Activated CD8-positive, alpha-beta memory T cell treated with anti-CD3 and anti-CD28 coated beads, Interleukin-2, amount 50 U/mL, for 1 hour (primary cell): ENCODE measurements at regions not wholly inside any gene's neighbourhood (a gene's known extent, or its start where the extent isn't known, plus 50 kb on each side); places are given as distances from the start of the nearest gene placed in this dataset.
"Not testable (repeated sequence)": the region's sequence is repeated elsewhere in the genome, so short reads cannot be mapped to it uniquely, and the experiment has no call there.

Source experiments
- DNase-seq: peaks from one replicate; pipeline ENCODE4 v3.0.0-alpha.2; 2020; ENCODE audit errors: extremely low read depth

DNA sequence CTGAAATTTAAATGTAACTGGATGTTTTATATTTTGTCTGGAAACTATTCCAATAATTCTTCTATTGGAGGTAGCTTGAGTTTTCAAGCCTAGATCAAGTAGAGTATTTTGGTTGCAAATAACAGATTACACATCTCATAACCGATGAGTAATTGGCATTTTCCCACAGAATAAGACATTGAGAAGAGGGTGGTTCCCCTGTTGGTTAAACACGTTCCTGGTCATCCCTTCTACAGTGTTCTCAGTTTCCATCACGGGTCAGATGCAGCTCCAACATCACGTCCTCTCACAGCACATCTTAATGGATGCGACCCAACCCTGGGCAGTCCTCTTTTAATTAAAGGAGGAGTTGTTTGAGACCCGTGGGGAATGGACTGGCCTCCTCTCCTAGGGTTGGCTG, 149.0 kb upstream of the ZNF516 start:
- no peak for DNase-seq

DNA sequence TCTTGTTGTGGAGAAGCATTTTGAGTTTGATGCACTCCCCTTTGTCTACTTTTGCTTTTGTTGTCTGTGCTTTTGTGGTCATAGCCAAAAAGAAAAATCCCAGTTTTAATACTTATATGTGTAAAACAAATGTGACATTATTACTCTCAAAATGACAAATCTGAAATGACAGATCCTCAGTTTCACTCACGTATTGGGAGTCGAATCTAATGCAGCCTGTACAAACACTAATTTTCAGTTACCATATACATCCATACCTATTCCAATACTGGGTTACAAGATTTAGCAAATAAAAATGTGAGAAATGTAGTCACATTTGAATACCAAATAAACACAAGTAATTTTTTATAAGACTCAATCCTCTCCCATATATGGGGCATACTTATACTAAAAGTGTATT, 148.2 kb upstream of the ZNF516 start:
- DNase-seq: no peak

DNA sequence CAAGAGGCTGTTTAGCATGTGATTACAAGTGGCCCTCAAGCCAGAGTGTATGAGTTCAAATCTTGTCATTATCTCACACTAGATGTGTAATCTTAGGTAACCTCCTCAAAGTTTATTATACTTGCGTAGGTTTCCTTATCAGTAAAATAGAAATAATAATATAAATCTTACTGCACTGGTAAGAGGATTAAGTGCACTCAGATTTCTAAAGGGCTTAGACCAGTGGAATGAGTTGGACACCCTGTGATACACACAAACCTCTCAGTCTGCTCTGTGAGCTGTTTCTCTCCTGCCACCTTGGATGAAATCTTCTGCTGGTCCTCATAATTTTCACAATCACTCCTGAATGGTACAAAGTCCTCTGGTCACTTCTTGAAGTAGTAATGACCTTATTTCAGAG, 145.4 kb upstream of the ZNF516 start:
- no peak for DNase-seq

DNA sequence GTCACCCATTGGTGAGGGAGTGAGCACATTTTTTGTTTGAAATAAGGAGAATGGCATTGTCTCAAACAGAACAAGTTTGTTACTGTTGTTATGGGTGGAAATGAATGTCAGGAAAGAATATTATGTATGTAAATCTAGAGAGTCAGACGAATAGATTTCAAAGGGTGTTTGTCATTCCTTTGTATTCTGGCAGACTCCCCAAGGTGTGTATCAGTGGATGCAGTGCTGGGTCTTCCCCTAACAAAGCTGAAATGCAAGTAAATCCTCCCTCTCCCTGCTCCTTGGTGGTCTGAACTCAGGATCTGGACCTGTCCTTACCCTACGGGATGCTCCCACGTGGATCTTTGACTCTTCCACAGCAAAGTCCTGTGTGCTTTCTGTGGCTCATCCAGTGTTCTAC, 139.5 kb upstream of the ZNF516 start:
- no peak for DNase-seq

DNA sequence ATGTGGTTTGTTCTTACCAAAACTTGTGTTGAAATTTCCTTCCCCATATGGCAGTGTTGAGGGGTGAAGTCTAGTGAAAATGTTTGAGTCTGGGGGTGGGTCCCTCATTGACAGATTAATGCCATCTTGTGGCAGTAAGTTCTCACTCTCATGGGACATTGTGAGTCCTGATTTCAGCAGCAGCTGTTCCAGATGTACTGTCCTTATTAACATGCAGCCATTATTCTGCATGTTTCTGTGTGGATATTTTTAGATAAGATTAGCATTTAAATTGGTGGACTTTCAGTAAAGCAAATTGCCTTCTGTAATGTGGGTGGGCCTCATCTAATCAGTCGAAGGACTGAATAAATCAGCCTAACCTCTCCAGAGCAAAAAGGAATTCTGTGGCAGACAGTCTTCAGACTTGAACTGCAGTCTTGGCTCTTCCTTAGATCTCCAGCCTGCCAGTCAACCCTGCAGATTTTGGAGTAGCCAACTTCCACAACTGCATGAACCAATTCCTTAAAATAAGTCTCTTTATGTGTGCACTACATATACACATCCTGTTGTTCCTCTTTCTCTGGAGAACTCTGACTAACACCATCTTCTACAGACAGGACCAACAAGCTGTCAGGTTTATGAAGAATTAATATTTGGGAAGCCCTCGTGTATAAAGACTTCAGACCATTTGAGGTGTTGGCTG, 138.7 kb upstream of the ZNF516 start:
- DNase-seq: no peak

DNA sequence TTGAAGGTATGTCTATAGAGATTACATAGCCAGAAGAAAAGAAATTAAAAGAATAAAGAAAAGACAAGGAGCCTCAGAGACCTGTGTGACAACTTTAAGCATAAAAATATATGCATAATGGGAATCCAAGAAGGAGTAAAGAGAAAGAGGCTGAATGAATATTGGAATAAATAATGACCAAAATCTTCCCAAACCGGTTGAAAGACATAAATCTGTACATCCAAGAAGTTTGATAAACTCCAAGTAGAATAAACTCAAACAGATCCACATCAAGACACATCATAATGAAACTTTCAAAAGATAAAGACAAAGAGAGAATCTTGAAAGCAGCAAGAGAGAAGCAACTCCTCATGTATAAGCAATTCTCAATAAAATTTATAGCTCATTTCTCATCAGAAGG, 132.4 kb upstream of the ZNF516 start:
- no peak for DNase-seq

DNA sequence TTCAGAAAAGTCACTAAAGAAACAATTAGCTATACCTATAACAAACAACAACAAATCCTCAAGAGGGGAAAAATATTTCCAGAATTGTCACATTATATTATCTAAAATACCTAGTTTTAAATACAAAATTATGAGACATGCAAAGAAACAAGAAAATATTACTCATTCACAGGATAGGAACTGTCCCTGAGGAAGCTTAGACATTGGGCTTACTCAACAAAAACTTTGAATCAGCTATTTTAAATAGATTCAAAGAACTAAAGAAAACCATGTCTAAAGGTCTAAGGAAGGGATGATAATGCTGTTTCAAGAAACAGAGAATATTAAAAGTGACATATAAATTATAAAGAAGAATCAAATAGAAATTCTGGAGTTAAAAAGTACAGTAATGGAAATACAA, 131.9 kb upstream of the ZNF516 start:
- DNase-seq: no peak

DNA sequence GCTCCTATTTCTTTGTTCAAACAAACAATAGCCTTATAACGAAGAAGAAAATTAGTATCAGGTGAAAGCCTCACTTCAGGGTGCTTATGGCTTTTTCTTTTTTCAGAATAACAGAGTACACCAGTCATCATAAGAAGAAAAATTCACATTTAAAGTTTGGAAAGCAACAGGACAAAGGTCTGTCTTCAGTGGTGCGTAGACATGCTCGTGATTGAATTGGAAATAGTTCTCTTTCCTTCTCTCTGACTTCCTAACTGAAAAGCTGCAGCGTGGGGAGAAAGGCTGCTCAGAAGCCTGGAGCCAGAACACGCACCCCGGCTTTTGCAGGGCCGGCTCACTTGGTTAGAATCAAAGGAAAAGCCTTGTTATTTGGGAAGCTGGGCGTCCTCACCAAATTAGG, 127.6 kb upstream of the ZNF516 start:
- DNase-seq: no peak

DNA sequence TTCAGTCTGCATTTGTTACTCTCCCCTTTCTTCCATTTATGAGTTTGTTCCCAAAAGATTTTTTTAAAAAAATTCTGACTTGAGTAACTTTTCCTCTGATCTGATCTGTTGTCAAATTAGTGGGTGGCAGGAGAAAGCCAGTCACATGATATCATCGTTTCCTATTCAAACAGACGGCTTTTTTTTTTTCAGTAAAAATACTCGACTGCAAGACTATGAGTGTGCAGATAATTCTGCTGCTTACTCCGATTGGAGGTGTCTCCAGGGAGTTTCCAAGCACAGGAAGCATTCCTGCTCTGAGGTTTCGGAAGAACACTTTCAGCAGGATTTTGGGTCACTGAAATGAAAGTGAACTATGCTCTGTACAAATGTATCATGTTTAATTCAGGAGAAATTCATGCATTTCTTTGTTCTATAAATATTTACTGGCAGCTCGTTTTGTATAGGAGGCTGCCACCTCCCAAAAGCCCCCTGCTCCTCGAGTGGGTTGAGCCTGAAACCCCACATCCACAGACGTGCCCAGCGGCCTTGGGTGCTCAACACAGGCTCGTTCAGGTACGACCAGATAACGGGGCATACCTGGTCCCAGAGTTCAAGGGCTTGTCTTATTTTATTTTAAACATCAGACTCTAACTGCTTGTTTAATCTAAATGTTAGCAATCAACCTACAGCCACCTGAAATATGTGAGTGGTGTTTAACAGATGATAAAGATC, 126.9 kb upstream of the ZNF516 start:
- DNase-seq: no peak

DNA sequence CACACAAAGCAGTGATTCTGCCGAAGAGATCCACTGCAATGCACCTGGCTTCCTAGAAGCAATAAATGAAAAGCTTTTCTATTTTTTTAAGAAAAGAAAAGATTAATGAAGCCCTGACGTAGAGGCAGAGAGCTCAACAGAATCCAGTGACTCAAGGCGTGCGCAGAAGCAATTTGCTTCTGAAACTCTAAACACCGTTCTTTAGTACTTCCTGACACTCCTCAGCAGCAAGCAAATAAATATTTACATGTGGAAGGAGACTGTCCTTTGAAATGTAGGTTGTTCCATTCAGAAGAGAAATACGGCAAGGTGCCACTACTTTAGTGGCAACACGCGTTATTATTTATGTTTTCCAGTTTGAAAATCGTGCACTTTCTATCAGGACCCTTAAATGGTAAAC, 126.2 kb upstream of the ZNF516 start:
- DNase-seq: no peak

DNA sequence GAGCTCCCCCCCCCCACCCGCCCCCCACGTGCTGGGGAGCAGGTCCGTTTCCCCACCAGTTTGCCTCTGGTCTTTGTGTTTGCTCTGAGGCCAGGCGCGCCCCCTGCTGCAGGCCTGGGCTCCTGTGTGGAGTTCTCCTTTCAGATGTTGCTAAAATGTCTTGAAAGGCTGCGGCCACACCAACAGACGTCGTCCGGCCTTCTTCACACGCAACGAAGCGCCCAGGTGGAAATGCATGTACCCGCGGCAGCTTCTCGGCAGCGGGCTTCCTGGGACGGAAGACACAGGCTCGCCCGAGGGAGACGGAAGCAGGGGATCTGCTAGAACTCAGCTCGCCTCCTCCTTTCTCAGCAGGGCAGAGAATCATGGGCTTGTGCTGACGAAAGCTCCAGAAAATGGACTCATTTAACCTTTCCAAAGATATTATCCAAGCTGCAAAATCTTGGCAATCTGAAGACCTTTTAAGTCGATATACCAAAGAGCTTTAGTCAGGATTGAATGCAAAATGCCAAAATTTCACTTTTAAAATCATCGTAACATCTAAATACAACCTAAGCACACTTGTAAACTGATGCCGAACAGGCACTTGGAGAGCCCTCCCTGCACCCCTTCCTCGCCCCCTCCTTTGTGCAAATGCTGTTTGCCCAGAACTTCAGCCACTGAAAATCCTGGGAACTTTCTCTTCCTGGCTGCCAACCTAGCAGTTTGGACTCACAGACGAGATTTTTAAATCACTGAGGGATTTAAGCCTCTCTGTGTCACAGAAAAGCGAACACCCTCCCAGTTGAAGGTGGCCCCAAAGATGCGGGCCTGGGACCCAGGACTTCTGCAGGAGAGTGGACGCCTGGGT, 125.5 kb upstream of the ZNF516 start:
- DNase-seq: no peak

DNA sequence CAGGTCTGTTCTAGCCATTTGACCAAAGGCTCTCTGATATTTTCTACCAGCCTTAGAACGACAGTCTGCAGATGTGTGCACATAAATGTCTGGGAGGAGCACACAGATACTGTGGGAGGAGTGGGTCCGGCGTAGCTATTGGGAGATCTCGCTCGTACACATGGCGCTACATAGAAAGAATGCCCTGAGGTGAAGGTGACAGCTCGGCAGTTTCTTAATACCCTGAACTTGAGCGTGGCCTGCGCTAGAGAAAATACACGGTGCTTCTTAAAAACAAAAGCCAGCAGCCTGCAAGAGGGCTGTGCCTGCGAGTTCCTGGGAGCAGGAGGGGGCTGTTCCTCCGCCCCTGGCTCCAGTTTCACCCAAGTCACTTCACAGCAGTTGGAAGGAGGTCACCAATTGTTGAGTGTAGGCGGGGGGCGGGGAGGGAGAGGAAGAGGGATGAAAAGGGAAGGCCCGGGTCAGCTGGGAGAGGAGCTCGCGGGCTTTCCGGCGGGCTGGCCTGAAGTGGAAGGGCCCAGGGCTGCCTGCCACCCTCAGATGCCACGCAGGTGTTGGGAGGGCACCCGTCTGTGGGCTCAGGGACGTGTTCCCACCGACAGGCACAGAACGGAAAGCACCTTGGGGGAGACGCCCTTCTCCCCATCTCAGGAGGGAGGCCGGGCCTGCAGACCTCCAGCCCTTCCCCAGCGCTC, 124.7 kb upstream of the ZNF516 start:
- no peak for DNase-seq

DNA sequence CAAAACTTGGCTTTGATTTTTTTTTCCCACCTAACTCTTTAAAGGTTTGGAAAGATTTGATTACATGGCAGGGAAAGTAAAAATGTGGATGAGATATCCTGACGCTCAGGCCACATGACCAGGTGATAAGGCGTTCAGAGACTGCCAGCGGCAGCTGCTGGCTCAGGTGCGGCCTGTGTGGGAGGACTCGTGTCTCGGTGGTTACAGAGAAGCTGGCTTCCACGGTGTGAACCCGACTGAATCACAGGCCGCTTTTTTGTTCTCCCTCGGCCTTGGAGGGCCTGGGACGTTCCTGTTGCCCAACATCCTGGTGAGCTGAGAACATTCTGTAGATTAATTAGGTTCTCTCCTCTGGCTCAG, 124.2 kb upstream of the ZNF516 start:
- no peak for DNase-seq

DNA sequence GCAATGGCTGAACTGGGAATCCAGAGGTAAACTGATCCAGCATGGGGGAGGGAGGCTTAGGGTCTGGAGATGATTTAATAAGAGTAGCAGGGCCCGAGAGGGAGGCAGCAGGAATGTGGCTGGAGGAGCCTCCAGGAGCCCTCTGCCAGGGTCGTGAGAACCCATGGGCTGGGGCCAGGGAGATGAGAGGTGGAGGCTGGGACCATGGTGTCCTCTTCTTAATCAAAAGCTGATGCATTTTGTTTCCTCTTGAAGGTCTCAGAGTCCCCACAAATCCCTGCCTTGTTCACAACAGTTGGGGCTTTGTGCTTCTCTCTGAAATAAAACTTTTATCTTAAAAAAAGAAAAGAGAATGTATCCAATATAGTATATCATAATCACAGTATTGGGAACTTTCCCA, 123.7 kb upstream of the ZNF516 start:
- DNase-seq: no peak

DNA sequence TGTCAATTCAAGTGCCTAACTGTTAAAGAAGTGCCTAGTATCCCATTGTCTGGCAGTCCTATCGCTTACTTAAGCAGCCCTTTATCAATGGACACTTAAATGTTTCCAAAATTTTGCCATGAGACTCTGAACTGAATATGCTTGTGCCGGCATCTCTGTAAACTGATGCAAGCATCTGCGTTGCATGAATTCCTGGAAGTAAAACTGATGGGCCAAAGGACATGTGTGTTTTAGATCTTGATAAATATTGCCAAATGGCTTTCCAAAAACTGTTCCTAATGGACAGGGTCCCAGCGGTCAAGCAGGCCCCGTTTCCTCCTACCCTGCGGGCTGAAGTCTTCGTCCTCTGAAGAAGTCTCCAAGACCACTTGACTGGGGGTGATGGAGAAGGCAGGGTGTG, 121.3 kb upstream of the ZNF516 start:
- DNase-seq: no peak

DNA sequence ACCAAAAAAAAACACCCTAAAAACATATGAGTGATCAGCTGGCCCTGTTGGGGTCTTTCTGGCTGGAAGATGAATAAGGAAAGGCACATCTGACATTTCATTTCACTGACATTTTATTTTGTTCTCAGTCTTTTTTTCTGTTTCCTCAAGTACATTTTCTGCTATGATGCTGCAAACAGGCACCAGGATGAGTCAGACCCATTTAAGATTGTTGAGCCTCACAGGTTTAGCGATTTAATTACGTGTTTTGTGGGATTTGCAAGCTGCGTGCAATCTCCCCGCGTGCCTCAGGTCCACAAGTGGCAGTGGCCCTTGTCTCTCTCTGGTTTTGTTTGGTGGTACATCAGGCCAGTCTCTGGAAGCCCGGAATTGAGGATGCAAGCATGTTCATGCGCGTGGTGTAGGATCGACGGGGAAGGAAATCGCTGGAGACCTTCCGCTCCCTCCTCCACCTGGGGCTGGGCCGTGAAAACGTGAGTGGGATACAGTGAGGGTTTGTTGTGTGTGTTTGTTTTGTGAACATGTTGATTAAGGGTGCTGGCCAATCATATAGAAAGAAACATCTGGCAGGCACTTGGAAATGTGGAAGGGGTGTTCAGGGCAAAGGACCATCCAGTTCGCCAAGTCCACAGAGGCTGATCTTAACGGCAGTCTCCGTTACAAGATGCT, 120.2 kb upstream of the ZNF516 start:
- no peak for DNase-seq

DNA sequence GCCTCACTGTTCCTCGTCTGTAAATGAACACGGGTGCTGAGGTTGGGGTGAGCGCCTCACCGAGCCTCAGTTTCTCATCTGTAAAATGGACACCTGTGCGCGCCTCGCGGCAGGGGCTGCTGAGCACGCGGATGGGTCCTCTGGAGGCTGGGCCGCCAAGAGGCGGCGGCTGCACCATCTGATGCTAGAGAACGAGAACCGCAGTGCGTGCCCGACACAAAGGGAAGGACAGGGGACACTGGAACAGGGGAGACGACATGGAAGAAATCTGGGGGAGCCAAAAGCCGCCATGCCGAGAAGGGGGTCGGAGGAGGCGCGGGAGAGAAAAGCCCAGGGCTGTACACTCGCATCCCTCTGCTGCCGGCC, 118.7 kb upstream of the ZNF516 start:
- DNase-seq: no peak

DNA sequence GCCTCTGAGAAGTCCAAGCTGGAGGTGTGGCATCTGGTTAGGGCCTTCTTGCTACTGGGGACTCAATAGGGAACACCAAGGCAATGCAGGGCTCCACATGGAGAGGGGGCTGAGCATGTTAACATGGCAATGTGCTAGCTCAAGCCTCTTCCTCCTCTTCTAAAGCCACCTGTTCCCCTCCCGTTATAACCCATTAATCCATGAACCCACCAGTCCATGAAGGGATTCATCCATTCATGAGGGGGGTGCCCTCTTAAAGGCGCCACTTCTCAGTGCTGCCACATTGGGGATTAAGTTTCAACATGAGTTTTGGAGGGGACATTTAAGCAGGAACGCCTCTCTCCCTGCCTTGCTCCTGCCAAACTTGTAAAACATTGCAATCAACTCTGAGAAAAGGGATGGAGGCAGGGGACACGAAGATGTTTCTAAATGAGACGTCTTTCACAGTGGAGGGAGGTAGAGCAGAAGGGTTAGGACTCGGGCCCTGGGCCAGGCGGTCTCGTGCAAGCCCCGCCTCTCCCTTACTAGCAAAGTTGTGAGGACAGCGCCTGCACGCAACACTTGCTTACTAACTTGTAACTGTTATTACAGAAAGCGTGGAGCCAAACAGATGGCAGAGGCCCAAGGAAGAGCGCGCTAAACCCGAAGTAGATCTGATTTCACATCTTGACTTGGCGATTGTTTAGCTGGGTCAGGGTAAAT, 118.2 kb upstream of the ZNF516 start:
- DNase-seq: no peak

DNA sequence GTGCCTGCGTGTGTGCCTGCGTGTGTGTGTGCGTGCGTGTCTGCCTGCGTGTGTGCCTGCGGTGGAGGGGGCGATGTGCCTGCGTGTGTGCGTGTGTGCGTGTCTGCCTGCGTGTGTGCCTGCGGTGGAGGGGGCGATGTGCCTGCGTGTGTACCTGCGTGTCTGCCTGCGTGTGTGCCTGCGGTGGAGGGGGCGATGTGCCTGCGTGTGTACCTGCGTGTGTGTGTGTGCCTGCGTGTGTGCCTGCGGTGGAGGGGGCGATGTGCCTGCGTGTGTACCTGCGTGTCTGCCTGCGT, 116.7 kb upstream of the ZNF516 start:
- not testable (repeated sequence) for DNase-seq

DNA sequence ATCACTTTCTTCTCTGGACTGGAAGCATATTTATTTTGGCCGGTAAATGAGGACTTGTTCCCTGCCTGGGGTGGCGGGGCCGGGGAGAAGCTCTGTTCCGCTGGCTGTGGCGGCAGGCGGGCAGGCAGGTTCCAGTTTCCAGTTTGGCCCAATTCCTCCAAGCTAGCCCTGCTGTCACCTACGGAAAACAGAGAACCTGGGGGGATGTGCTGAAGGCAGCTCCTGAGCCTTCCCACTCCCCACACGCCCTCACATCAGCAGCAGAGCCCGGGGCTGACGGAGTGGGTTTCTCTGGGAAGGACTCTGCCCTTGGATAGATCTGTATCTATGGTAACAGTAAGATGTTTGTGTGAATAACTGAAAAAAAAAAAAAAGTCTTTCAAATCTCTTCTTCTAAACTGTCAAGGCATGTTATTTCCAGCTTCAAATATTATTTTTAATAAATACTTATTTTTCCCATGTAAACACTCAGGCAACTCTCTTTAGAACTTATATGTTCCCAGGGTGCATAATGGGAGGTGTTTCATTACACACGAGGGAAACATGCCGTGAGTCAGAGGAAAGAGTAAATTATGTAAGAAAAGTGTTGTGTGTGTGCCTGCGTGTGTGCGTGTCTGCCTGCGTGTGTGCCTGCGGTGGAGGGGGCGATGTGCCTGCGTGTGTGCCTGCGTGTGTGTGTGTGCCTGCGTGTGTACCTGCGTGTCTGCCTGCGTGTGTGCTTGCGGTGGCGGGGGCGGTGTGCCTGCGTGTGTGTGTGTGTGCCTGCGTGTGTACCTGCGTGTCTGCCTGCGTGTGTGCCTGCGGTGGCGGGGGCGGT, 116.1 kb upstream of the ZNF516 start:
- DNase-seq: no peak

DNA sequence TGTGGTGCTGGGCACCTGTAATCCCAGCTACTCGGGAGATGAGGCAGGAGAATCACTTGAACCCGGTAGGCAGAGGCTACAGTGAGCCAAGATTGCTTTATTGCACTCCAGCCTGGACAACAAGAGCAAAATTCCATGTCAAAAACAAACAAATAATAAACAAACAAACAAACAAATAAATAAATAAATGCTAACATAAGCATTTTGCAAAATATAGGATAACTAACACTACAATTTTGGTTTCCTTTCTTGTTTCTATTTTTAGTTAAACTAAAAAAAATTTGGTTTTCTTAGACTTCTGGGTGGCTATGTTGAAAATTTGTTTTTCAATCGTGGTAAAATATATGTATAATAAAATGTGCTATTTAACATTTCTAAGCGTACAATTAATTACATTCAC, 115.0 kb upstream of the ZNF516 start:
- DNase-seq: no peak
